ENCODE measurements at regions not wholly inside any gene's neighbourhood (a gene's known extent, or its start where the extent isn't known, plus 50 kb on each side); places are given as distances from the start of the nearest gene placed in this dataset.

DNA sequence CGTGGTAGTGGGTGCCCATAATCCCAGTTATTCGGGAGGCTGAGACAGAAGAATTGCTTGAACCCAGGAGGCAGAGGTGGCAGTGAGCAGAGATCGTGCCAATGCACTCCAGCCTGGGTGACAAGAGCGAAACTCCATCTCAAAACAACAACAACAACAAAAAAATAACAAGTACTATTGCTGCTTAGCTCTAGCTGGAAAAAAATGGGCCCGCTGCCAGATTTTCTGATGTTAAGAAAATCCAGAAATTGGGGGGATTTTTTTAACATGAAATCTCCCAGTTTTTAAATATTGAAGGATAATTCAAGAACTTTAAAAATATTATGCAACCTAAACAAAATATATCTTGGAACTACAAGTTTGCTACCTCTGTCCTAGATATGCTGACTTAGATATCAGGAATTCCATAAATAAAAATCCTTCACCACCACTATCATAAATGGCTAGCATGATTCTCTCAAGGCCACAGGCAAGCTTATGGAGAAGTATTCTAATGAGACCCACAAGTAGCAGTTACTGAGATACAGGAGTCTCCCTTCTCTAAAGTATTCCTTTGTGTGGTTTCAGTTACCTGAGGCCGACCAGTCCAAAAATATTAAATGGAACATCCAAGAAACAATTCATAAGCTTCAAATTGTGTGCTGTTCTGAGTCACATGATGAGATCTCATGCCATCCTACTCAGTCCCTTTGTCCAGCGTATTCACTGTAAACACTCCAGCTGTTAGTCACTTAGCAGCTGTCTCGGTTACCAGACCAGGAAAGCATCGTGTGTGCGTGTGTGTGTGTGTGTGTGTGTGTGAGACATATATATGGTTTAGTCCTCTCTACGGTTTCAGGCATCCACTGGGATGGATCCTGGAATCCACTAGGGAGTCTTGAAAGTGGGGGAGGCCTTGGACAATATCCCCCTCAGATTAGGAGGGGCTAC, 277.2 kb downstream of the TBL1XR1 start:
- TF ChIP-seq, protein P1, sequence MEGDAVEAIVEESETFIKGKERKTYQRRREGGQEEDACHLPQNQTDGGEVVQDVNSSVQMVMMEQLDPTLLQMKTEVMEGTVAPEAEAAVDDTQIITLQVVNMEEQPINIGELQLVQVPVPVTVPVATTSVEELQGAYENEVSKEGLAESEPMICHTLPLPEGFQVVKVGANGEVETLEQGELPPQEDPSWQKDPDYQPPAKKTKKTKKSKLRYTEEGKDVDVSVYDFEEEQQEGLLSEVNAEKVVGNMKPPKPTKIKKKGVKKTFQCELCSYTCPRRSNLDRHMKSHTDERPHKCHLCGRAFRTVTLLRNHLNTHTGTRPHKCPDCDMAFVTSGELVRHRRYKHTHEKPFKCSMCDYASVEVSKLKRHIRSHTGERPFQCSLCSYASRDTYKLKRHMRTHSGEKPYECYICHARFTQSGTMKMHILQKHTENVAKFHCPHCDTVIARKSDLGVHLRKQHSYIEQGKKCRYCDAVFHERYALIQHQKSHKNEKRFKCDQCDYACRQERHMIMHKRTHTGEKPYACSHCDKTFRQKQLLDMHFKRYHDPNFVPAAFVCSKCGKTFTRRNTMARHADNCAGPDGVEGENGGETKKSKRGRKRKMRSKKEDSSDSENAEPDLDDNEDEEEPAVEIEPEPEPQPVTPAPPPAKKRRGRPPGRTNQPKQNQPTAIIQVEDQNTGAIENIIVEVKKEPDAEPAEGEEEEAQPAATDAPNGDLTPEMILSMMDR (IDR thresholded peaks at IDR 0.05 in 4 of 5, conservative IDR thresholded peaks at IDR 0.05 in 1 of 5) = no peak
- no peak for TF ChIP-seq POLR2A (IDR thresholded peaks at IDR 0.05)

Data from gastrocnemius medialis (tissue), 4 donors.